GM18502 (cell line): ENCODE measurements at regions not wholly inside any gene's neighbourhood (a gene's known extent, or its start where the extent isn't known, plus 50 kb on each side); places are given as distances from the start of the nearest gene placed in this dataset.

Source experiments
- ATAC-seq: cut with Tn5 transposase; IDR thresholded peaks from one replicate; pipeline ENCODE4 v1.9.1; 2021; ENCODE audit warnings: mild to moderate bottlenecking; ENCODE audit not compliant: unreplicated experiment, poor library complexity

- no peak for ATAC-seq
Observed at GRCh38 chr13:55359067-55359466, 1781.7 kb upstream of the PRR20A start.

DNA sequence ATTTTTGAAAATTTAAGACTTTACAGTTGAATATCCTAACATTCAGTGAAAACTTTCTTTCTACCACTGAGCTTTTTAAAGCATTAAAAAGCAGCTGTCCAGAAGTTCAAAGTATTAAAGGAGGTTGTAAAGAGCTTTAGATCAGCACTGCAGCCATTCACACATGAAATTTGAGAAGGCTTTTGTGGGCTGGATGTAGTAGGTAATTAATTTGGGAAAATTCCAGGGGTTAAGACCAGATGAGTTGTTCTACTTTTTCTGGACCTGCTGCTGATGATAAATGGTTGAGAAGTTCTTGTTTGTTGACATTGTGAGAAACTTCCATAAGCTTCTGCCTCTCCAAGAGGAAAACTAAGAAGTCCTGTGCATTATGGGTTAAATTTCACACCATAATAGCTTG lies 1779.6 kb upstream of the PRR20A start:
- ATAC-seq = no peak

GRCh38 chr13:55366676-55367075 lies 1774.0 kb upstream of the PRR20A start:
- no peak for ATAC-seq

DNA sequence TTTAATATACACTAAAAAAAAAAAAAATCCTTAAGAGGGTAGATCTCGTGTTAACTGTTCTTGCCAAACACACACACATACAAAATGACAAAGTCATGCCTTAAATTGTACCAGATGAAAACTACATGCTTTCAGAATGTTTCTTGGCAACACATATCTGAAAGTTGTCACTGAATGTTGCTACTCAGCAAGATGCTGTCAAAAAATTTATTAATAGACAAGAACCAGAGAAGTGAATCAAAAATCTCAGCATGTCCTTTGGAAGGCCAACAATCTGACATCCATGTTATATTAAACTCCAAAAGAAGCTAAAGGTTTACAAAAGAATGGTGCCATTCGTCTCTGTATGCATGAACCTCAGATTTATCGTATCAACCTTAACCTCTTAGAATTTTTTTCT lies 1746.2 kb upstream of the PRR20A start:
- ATAC-seq = no peak

GRCh38 chr13:55402870-55403269 lies 1737.8 kb upstream of the PRR20A start:
- ATAC-seq = no peak

GRCh38 chr13:55403887-55404487 lies 1736.7 kb upstream of the PRR20A start:
- ATAC-seq = no peak

DNA sequence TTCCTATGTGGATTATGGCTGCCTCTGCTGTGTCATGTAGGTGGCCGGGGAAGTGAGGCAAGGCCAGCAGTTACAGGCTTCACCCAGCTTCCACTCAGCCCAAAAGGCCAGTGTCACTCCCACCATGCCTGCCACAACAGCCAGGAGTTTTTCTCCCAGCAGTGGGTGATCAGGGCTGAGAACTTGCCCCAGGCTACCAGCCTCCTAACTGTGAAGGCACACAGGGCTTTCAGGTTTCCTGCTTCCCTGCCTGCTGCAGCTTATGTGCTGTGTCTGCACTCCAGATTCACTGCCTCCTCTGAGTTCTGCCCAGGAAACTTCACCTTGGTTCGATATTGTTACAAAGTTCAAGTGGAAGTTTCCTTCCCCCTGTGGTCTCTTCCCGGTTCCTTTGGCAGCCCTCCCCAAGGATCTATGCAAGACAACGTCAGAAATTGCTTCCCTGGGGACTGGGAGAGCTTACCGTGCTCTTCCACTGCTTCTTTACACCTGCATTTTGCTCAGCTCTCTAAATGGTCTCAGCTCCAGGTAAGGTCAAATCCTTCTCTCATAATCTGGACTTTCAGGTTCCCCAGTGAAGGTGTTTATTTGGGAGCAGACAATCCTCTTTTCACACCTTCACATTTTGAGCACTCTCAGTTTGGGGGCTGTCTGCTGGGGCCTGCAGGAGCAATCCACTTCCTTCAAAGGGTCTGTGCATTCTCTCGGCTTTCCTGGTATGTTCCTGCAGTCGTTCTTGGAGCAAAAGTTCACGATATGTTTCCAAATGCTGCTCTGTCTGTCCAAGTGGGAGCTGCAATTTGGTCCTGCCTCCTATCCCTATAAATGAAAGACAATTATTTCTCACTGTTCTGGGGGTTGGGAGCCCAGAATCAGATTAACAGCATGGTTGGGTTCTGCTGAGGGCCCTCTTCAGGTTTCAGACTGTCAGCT lies 1730.1 kb upstream of the PRR20A start:
- no peak for ATAC-seq

DNA sequence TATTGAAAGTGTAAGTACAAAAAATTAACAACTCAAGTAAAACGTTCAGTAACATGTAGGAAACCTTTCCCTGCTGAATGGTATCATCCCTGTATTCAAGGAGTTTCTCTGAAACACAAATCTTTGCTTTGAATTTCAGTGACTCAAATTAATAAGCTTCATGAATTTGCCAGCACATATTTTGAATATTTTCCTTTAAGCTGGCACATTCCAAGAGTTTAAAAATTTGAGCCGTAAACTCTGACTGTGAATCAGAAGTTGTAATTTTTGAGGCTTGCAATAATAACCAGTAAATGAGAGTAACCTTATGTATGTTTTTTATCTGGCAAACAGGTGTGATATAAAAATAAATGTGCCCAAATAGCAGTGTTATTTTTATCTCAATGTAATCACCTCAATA lies 1722.6 kb upstream of the PRR20A start:
- no peak for ATAC-seq

DNA sequence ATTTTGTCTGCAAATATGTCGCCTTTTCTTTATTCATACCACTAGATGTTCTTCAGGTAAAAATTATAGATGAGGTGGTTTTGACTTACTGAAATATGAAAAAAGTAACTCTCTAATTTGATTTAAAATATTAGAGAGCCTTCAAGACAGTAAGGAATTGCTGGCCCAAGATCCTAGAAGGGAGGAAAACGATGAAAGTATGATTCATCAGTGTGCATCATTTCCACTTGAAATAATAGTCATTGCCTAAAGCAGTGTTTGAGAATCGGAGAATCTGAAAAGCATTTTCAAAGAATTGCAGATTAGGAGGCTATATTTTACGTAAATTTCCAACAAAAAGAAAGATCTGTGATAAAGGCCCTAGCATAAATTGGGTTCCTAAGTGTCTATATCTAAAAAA lies 1707.9 kb upstream of the PRR20A start:
- no peak for ATAC-seq

- no peak for ATAC-seq
Observed at GRCh38 chr13:55437162-55437561, 1703.6 kb upstream of the PRR20A start.

GRCh38 chr13:55439450-55439849 lies 1701.3 kb upstream of the PRR20A start:
- no peak for ATAC-seq

DNA sequence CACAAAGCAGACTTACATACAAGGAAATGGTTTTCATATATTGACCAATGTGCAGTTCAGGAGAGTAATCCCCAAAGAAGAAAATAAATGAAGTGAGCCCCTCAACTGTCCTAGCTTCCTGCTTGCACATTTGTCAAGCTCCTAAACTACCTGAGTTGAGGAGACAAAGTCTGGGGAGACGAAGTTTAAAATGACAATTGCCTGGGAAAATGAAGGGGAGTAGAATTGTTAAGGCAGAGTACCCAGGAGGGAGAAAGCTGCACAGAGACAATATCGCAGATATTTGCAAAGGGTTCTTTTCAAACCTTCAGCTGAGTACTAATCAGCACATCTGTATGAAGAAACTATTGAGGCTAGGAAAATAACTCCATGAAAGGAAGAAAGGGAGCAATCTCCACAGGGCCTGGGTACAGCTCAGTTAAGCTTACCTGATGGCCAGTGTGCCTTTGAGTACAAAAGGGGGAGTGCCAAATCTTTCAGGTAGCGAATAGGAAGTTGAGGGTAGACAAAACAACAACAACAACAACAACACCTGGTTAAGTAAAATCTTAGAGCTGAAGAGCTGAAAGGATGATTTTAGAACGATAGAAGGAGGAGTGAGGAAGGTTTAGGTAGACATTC lies 1700.1 kb upstream of the PRR20A start:
- ATAC-seq = no peak

DNA sequence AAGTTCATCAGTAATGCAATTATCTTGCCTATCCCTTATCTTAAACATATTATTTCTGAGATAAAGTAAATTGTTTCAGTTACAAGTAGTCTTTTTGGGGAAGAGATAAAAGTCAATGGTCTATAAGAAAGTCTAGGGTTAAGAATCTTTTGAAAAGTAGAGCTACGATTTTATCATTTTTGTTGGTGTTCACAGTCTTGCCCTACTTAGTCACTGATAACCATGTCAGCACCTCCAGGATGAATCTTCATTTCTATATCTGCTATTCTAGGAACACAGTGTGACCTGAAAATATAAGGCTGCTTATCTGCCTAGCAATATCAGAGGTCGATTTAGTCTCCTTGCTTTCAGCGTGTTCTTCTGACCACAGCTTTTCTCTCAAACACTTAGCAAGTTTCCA lies 1676.5 kb upstream of the PRR20A start:
- ATAC-seq = no peak

- ATAC-seq = no peak
Observed at GRCh38 chr13:55467476-55467875, 1673.2 kb upstream of the PRR20A start.

DNA sequence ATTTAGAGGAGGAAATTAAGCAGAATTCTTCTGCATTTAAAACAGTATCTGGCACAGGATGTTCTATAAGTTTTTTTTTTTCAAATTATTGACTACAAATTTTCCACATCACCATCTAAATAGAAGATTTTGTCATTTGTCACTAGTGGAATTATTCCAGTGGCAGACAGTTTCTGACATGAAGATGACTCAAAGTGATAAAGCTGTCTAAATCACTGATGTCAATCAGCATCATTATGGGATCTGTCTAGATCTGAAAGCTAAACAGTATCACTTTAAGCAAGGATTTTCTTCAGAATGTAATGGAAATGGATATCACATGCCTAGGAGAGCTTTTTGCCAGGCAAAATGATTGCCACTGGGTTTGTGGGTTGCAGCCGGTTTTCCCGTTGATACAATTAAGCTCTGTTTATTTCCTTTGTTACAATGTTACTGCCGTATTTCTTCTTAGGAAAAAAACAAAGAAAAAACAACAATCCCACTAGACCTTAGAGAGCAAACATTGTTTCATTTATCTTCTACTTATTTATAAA lies 1657.0 kb upstream of the PRR20A start:
- no peak for ATAC-seq

GRCh38 chr13:55493297-55493696 lies 1647.4 kb upstream of the PRR20A start:
- no peak for ATAC-seq

DNA sequence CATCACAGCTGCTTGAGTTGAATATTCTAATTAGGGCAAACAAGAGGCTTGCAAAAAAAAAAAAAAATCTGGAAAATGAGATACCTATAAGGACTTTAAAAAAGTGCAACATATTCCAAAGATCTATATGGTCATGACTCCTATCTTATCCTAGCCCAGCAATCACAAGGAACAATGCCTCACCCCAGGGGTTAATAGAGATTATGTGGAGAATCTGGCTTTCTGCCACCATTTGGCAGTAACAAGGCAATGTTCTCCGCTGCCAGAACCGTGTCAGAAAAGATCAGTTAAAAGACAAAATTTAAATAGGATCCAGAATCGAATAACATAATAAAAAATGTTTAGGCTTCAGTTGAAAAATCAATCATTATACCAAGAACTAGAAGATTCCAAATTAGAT lies 1643.2 kb upstream of the PRR20A start:
- ATAC-seq = no peak

- ATAC-seq = no peak
Observed at GRCh38 chr13:55500694-55501093, 1640.0 kb upstream of the PRR20A start.

- ATAC-seq = no peak
Observed at GRCh38 chr13:55516610-55517009, 1624.1 kb upstream of the PRR20A start.

GRCh38 chr13:55517312-55517711 lies 1623.4 kb upstream of the PRR20A start:
- ATAC-seq = no peak

GRCh38 chr13:55528434-55528833 lies 1612.3 kb upstream of the PRR20A start:
- no peak for ATAC-seq
